SK-N-SH treated with all-trans-retinoic acid at 6 μM for 48 hours (cell line): ENCODE measurements at regions not wholly inside any gene's neighbourhood (a gene's known extent, or its start where the extent isn't known, plus 50 kb on each side); places are given as distances from the start of the nearest gene placed in this dataset.

Source experiments
- ATAC-seq: fragments of 200-7000 bp; cut with Tn5 transposase; 3 replicates; pipeline ENCODE4 v1.9.1; 2020; ENCODE audit warnings: mild to moderate bottlenecking, moderate library complexity
- ARNTL ChIP-seq: fragments of 450-650 bp; formaldehyde crosslinking; IDR thresholded peaks from 2 replicates; pipeline ENCODE4 v1.5.0; 2020; ENCODE audit warnings: low read depth, mild to moderate bottlenecking, moderate library complexity, borderline replicate concordance
- CREB5 ChIP-seq: fragments of 250-450 bp; sonication (Bioruptor Pico); IDR thresholded peaks from 2 replicates; pipeline ENCODE4 v1.5.1; 2020; ENCODE audit warnings: low read depth, mild to moderate bottlenecking, moderate library complexity
- CSDC2 ChIP-seq: fragments of 250-450 bp; sonication (Bioruptor Pico); IDR thresholded peaks from 2 replicates; pipeline ENCODE4 v1.5.0; 2020; ENCODE audit warnings: mild to moderate bottlenecking, moderate library complexity
- CSRNP3 ChIP-seq: fragments of 250-450 bp; sonication (Bioruptor Pico); IDR thresholded peaks from 2 replicates; pipeline ENCODE4 v1.5.1; 2021; ENCODE audit warnings: mild to moderate bottlenecking, moderate library complexity
- ESRRG ChIP-seq: fragments of 250-450 bp; sonication (Bioruptor Pico); IDR thresholded peaks from 2 replicates; pipeline ENCODE4 v1.6.1; 2021; ENCODE audit warnings: mild to moderate bottlenecking
- GLIS3 ChIP-seq: fragments of 250-450 bp; sonication (Bioruptor Pico); IDR thresholded peaks from 2 replicates; pipeline ENCODE4 v1.5.0; 2020; ENCODE audit warnings: mild to moderate bottlenecking, moderate library complexity
- ISL1 ChIP-seq: fragments of 250-450 bp; sonication (Bioruptor Pico); IDR thresholded peaks from 2 replicates; pipeline ENCODE4 v2.1.2; 2022; ENCODE audit warnings: mild to moderate bottlenecking, moderate library complexity
- OSR1 ChIP-seq: fragments of 250-450 bp; sonication (Bioruptor Pico); IDR thresholded peaks from 2 replicates; pipeline ENCODE4 v1.8.0; 2022; ENCODE audit warnings: moderate library complexity, mild to moderate bottlenecking, inconsistent platforms
- PATZ1 ChIP-seq: fragments of 250-450 bp; sonication (Bioruptor Pico); IDR thresholded peaks from 2 replicates; pipeline ENCODE4 v1.8.0; 2020; ENCODE audit warnings: mild to moderate bottlenecking, moderate library complexity, borderline replicate concordance
- POU6F1 ChIP-seq: fragments of 250-450 bp; sonication (Bioruptor Pico); IDR thresholded peaks from 2 replicates; pipeline ENCODE4 v1.8.0; 2021; ENCODE audit warnings: low read depth, mild to moderate bottlenecking, moderate library complexity, borderline replicate concordance
- RARB ChIP-seq: fragments of 250-450 bp; sonication (Bioruptor Pico); IDR thresholded peaks from 2 replicates; pipeline ENCODE4 v1.8.0; 2021; ENCODE audit warnings: mild to moderate bottlenecking, moderate library complexity
- SNAI2 ChIP-seq: fragments of 250-450 bp; sonication (Bioruptor Pico); IDR thresholded peaks from 2 replicates; pipeline ENCODE4 v1.5.0; 2020; ENCODE audit warnings: mild to moderate bottlenecking, moderate library complexity
- TCF4 ChIP-seq: fragments of 250-450 bp; sonication (Bioruptor Pico); IDR thresholded peaks from 2 replicates; pipeline ENCODE4 v1.8.0; 2021; ENCODE audit warnings: mild to moderate bottlenecking, moderate library complexity, borderline replicate concordance
- TOX ChIP-seq: fragments of 250-450 bp; sonication (Bioruptor Pico); IDR thresholded peaks from 2 replicates; pipeline ENCODE4 v1.8.0; 2021; ENCODE audit warnings: mild to moderate bottlenecking, moderate library complexity, borderline replicate concordance
- TSHZ2 ChIP-seq: fragments of 250-450 bp; sonication (Bioruptor Pico); IDR thresholded peaks from 2 replicates; pipeline ENCODE4 v1.5.0; 2020; ENCODE audit warnings: mild to moderate bottlenecking, moderate library complexity
- ZFP3 ChIP-seq: fragments of 250-450 bp; sonication (Bioruptor Pico); IDR thresholded peaks from 2 replicates; pipeline ENCODE4 v1.5.0; 2020; ENCODE audit warnings: mild to moderate bottlenecking, moderate library complexity
- ZFP30 ChIP-seq: fragments of 450-650 bp; formaldehyde crosslinking; IDR thresholded peaks from 2 replicates; pipeline ENCODE4 v1.5.0; 2022; ENCODE audit warnings: mild to moderate bottlenecking, moderate library complexity
- ZNF565 ChIP-seq: fragments of 450-650 bp; formaldehyde crosslinking; conservative IDR thresholded peaks from 2 replicates; pipeline ENCODE4 v1.5.0; 2020; ENCODE audit warnings: low read depth, mild to moderate bottlenecking, moderate library complexity
- ZNF70 ChIP-seq: fragments of 450-650 bp; formaldehyde crosslinking; IDR thresholded peaks from 2 replicates; pipeline ENCODE4 v1.5.0; 2020; ENCODE audit warnings: mild to moderate bottlenecking, moderate library complexity
- ZNF8 ChIP-seq: fragments of 450-650 bp; formaldehyde crosslinking; IDR thresholded peaks from 2 replicates; pipeline ENCODE4 v1.5.0; 2020; ENCODE audit warnings: mild to moderate bottlenecking, moderate library complexity

- ATAC-seq = no peak
- TF ChIP-seq ISL1 (CRISPR knock-in tag) (no peak), SNAI2 (no peak), CSDC2 (CRISPR knock-in tag) (no peak), CSRNP3 (no peak), ZFP30 (CRISPR knock-in tag) (no peak), POU6F1 (CRISPR knock-in tag) (no peak), ZNF8 (CRISPR knock-in tag) (no peak), ZFP3 (CRISPR knock-in tag) (no peak), CREB5 (CRISPR knock-in tag) (no peak), ARNTL (no peak), TSHZ2 (CRISPR knock-in tag) (no peak), ZNF565 (CRISPR knock-in tag) (no peak), ESRRG (CRISPR knock-in tag) (no peak), OSR1 (no peak), PATZ1 (CRISPR knock-in tag) (no peak), ZNF70 (CRISPR knock-in tag) (no peak), TCF4 (CRISPR knock-in tag) (no peak), RARB (CRISPR knock-in tag) (no peak)
Observed at GRCh38 chr9:80062567-80062966, 490.8 kb downstream of the TLE4 start.

- TF ChIP-seq GLIS3 (CRISPR knock-in tag) = no peak
- ATAC-seq = no peak
Observed at GRCh38 chr9:80061940-80062339, 490.2 kb downstream of the TLE4 start.

DNA sequence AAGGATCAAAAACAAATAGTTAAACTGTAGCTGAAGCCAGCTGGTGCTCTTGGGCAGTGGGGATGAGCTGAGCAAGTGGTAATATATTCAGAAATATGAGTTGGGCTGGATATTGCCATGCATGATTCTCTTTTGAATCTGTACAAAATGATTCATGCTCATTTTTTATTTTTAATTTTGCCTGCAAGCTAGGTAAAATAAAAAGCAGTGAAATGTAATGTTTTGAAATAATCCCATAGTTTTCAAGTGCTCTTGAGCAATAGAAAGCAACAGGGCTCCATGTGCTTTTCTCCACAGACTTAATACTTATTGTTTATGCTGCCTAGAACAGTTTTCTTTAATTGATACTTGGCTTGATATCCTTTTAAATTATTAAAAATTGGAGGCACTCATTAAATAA is 489.3 kb downstream of the TLE4 start:
- TF ChIP-seq ZFP30 (CRISPR knock-in tag) = no peak
- no peak for ATAC-seq

- no peak for ATAC-seq
- no peak for TF ChIP-seq ZNF565 (CRISPR knock-in tag)
- no peak for TF ChIP-seq SNAI2
- no peak for TF ChIP-seq ESRRG (CRISPR knock-in tag)
- no peak for TF ChIP-seq ARNTL
- no peak for TF ChIP-seq TOX
- TF ChIP-seq GLIS3 (CRISPR knock-in tag) = no peak
- no peak for TF ChIP-seq ZNF70 (CRISPR knock-in tag)
- TF ChIP-seq RARB (CRISPR knock-in tag) = no peak
- no peak for TF ChIP-seq CREB5 (CRISPR knock-in tag)
Observed at GRCh38 chr9:80059979-80060378, 488.2 kb downstream of the TLE4 start.
